H9 (cell line): ENCODE measurements at regions not wholly inside any gene's neighbourhood (a gene's known extent, or its start where the extent isn't known, plus 50 kb on each side); places are given as distances from the start of the nearest gene placed in this dataset.

Experiments
- DNase-seq: peaks from one replicate; pipeline ENCODE4 v3.0.0-alpha.2; 2017
- H2AFZ ChIP-seq: one replicate; pipeline ENCODE4 v1.6.1; 2013; ENCODE audit warnings: mild to moderate bottlenecking, low read length, control low read depth, moderate library complexity
- H2AK5ac ChIP-seq: 2 replicates; pipeline ENCODE4 v1.6.1; 2013; ENCODE audit warnings: low read length, control low read depth, mixed read lengths; ENCODE audit not compliant: insufficient read length
- H2BK120ac ChIP-seq: one replicate; pipeline ENCODE4 v1.6.1; 2013; ENCODE audit warnings: low read depth, mild to moderate bottlenecking, low read length, control low read depth, inconsistent platforms; ENCODE audit not compliant: poor library complexity, severe bottlenecking
- H2BK12ac ChIP-seq: 2 replicates; pipeline ENCODE4 v1.6.1; 2013; ENCODE audit warnings: low read length, control low read depth, mixed read lengths, low read depth; ENCODE audit not compliant: insufficient read length
- H2BK15ac ChIP-seq: 2 replicates; pipeline ENCODE4 v1.6.1; 2013; ENCODE audit warnings: low read depth, low read length, control low read depth
- H2BK20ac ChIP-seq: one replicate; pipeline ENCODE4 v1.6.1; 2013; ENCODE audit warnings: low read depth, mild to moderate bottlenecking, low read length, control low read depth, inconsistent platforms; ENCODE audit not compliant: poor library complexity, severe bottlenecking
- H2BK5ac ChIP-seq: 2 replicates; pipeline ENCODE4 v1.6.1; 2013; ENCODE audit warnings: low read length, control low read depth, mixed read lengths; ENCODE audit not compliant: insufficient read length
- H3K14ac ChIP-seq: 2 replicates; pipeline ENCODE4 v1.6.1; 2013; ENCODE audit warnings: low read length, control low read depth; ENCODE audit not compliant: insufficient read depth
- H3K18ac ChIP-seq: 2 replicates; pipeline ENCODE4 v1.6.1; 2013; ENCODE audit warnings: low read depth, mild to moderate bottlenecking, mixed read lengths, low read length, control low read depth; ENCODE audit not compliant: insufficient read length
- H3K23ac ChIP-seq: 2 replicates; pipeline ENCODE4 v1.6.1; 2013; ENCODE audit warnings: low read length, control low read depth, mixed read lengths, low read depth; ENCODE audit not compliant: insufficient read length
- H3K23me2 ChIP-seq: 2 replicates; pipeline ENCODE4 v1.6.1; 2013; ENCODE audit warnings: low read depth, mild to moderate bottlenecking, mixed read lengths, low read length, control low read depth; ENCODE audit not compliant: insufficient read length, poor library complexity, severe bottlenecking
- H3K27ac ChIP-seq: 2 replicates; pipeline ENCODE4 v1.5.1; 2013; ENCODE audit warnings: low read length, control low read depth, mixed read lengths, low read depth; ENCODE audit not compliant: insufficient read length
- H3K27me3 ChIP-seq: 2 replicates; pipeline ENCODE4 v1.6.1; 2013; ENCODE audit warnings: low read length, control low read depth, inconsistent platforms; ENCODE audit not compliant: insufficient read depth
- H3K4ac ChIP-seq: 2 replicates; pipeline ENCODE4 v1.6.1; 2013; ENCODE audit warnings: low read depth, mild to moderate bottlenecking, control low read depth, inconsistent platforms, low read length, moderate library complexity
- H3K4me1 ChIP-seq: 2 replicates; pipeline ENCODE4 v1.6.1; 2013; ENCODE audit warnings: low read length, control low read depth, inconsistent platforms; ENCODE audit not compliant: insufficient read depth
- H3K4me2 ChIP-seq: 2 replicates; pipeline ENCODE4 v1.6.1; 2013; ENCODE audit warnings: low read length, control low read depth, mixed read lengths; ENCODE audit not compliant: insufficient read length, insufficient read depth
- H3K56ac ChIP-seq: 2 replicates; pipeline ENCODE4 v1.6.1; 2013; ENCODE audit warnings: low read depth, mild to moderate bottlenecking, mixed read lengths, low read length, control low read depth; ENCODE audit not compliant: insufficient read length
- H3K79me1 ChIP-seq: 2 replicates; pipeline ENCODE4 v1.6.1; 2013; ENCODE audit warnings: low read depth, mild to moderate bottlenecking, moderate library complexity, low read length, control low read depth, inconsistent platforms; ENCODE audit not compliant: insufficient read depth, poor library complexity, severe bottlenecking
- H3K79me2 ChIP-seq: 2 replicates; pipeline ENCODE4 v1.6.1; 2013; ENCODE audit warnings: low read length, control low read depth, inconsistent platforms; ENCODE audit not compliant: insufficient read depth
- H3K9ac ChIP-seq: 2 replicates; pipeline ENCODE4 v1.6.1; 2013; ENCODE audit warnings: low read length, control low read depth, mixed read lengths; ENCODE audit not compliant: insufficient read length; ENCODE audit errors: extremely low read depth
- H3K9me3 ChIP-seq: one replicate; pipeline ENCODE4 v1.6.1; 2013; ENCODE audit warnings: low read depth, low read length, inconsistent platforms; ENCODE audit not compliant: control insufficient read depth
- H3T11ph ChIP-seq: one replicate; pipeline ENCODE4 v1.6.1; 2013; ENCODE audit warnings: mild to moderate bottlenecking, low read length, control low read depth, inconsistent platforms
- H4K20me1 ChIP-seq: one replicate; pipeline ENCODE4 v1.6.1; 2013; ENCODE audit not compliant: control insufficient read depth, insufficient read length, insufficient read depth
- H4K5ac ChIP-seq: 2 replicates; pipeline ENCODE4 v1.6.1; 2013; ENCODE audit warnings: low read depth, mild to moderate bottlenecking, mixed read lengths, low read length, control low read depth; ENCODE audit not compliant: insufficient read length
- H4K8ac ChIP-seq: replicated peaks from 2 replicates; pipeline ENCODE4 v1.6.1; 2013; ENCODE audit warnings: low read length, control low read depth, mixed read lengths, low read depth; ENCODE audit not compliant: insufficient read length
- H4K91ac ChIP-seq: 2 replicates; pipeline ENCODE4 v1.6.1; 2013; ENCODE audit warnings: low read depth, mild to moderate bottlenecking, moderate library complexity, mixed read lengths, low read length, control low read depth; ENCODE audit not compliant: insufficient read length
- H3K27ac Mint-ChIP-seq, 3 experiments: 2 replicates in 2 of 3; 3 replicates in 1 of 3; pipeline ENCODE4 v1.8.0; 2020 to 2021; ENCODE audit warnings: mixed read lengths in 3 of 3, mild to moderate bottlenecking in 1 of 3, moderate library complexity in 1 of 3
- H3K27me3 Mint-ChIP-seq: 2 replicates; pipeline ENCODE4 v1.8.0; 2021; ENCODE audit warnings: low read depth, mild to moderate bottlenecking, moderate library complexity, mixed read lengths
- H3K36me3 Mint-ChIP-seq, 3 experiments: 2 replicates in 2 of 3; 3 replicates in 1 of 3; pipeline ENCODE4 v1.8.0; 2020 to 2021; ENCODE audit warnings: low read depth in 3 of 3, mixed read lengths in 3 of 3; ENCODE audit not compliant: insufficient read depth in 1 of 3
- H3K4me1 Mint-ChIP-seq, 2 experiments: 2 replicates each; pipeline ENCODE4 v1.8.0; 2020; ENCODE audit warnings: mixed read lengths in 2 of 2
- H3K4me3 Mint-ChIP-seq, 2 experiments: 2 replicates in 1 of 2; 3 replicates in 1 of 2; pipeline ENCODE4 v1.8.0; 2020 to 2021; ENCODE audit warnings: mild to moderate bottlenecking in 2 of 2, mixed read lengths in 2 of 2, moderate library complexity in 1 of 2
- H3K9me3 Mint-ChIP-seq, 2 experiments: 2 replicates in 1 of 2; 3 replicates in 1 of 2; pipeline ENCODE4 v1.8.0; 2020; ENCODE audit warnings: mild to moderate bottlenecking in 2 of 2, mixed read lengths in 2 of 2, moderate library complexity in 1 of 2
- CTCF ChIP-seq: fragments of 200-600 bp; sonication (generic); conservative IDR thresholded peaks from 3 replicates; pipeline ENCODE4 v1.8.0; 2021; ENCODE audit warnings: antibody characterized with exemption, mild to moderate bottlenecking
- WGBS: extraction: QIAGEN DNeasy Blood & Tissue Kit; methylation state at CpG from one replicate; pipeline ENCODE4 v1.1.7; 2013; ENCODE audit warnings: missing lambda C conversion rate, low lambda C conversion rate, mixed read lengths; ENCODE audit not compliant: insufficient read length; ENCODE audit errors: extremely low coverage; 5-methylcytosine and 5-hydroxymethylcytosine counted together

- H3K9me3 ChIP-seq = no peaks in the 10 kb centered on the region
- H2BK120ac ChIP-seq = no peak overlapping the region
- H2BK12ac ChIP-seq = no peak overlapping the region
- no peak overlapping the region for H3K18ac ChIP-seq
- H3K27me3 ChIP-seq = no peaks in the 10 kb centered on the region
- H4K5ac ChIP-seq = no peak overlapping the region
- Mint-ChIP-seq H3K27me3 (no peaks in the 10 kb centered on the region), H3K4me1 (peaks cover 7% of the 10 kb centered on the region in 2 experiments), H3K4me3 (no peak overlapping the region), H3K36me3 (no peaks in the 10 kb centered on the region), H3K27ac (no peak overlapping the region), H3K9me3 (no peaks in the 10 kb centered on the region)
- no peaks in the 10 kb centered on the region; the same call in 1 of the 2 replicates for H3K4me1 ChIP-seq
- no peak overlapping the region for H3K23ac ChIP-seq
- H4K91ac ChIP-seq = no peak overlapping the region
- H2BK5ac ChIP-seq = no peak overlapping the region
- no peak for TF ChIP-seq CTCF
- H3K4me2 ChIP-seq = no peak overlapping the region
- H3K79me1 ChIP-seq = no peaks in the 10 kb centered on the region
- H4K20me1 ChIP-seq = no peaks in the 10 kb centered on the region
- H2BK20ac ChIP-seq = no peak overlapping the region
- H3K9ac ChIP-seq = no peak overlapping the region
- H3K79me2 ChIP-seq = no peaks in the 10 kb centered on the region
- H3K14ac ChIP-seq = no peak overlapping the region
- no CpG with 5 or more reads among the region's 1 CpG for WGBS
- no peaks in the 10 kb centered on the region for H3K23me2 ChIP-seq
- H3K27ac ChIP-seq = no peak overlapping the region
- no peak overlapping the region for H2AK5ac ChIP-seq
- no peak overlapping the region for H4K8ac ChIP-seq
- no peak for DNase-seq
- H3K56ac ChIP-seq = no peak overlapping the region
- no peak overlapping the region for H3K4ac ChIP-seq
- H3T11ph ChIP-seq = no peak overlapping the region
- H2AFZ ChIP-seq = no peak overlapping the region
- no peak overlapping the region for H2BK15ac ChIP-seq
Measured at GRCh38 chr16:8138666-8139065, 451.6 kb downstream of the TMEM114 start.
